HepG2 (cell line): ENCODE measurements at regions not wholly inside any gene's neighbourhood (a gene's known extent, or its start where the extent isn't known, plus 50 kb on each side); places are given as distances from the start of the nearest gene placed in this dataset.

Source experiments
- ATAC-seq: fragments of 200-7000 bp; cut with Tn5 transposase; 3 replicates; pipeline ENCODE4 v1.9.1; 2020; ENCODE audit warnings: mild to moderate bottlenecking, moderate library complexity
- BruUV-seq: library from RNA; stranded (reverse); fragments of 400-500 nt; replicated peaks from 2 replicates; lab custom pipeline; 2021; lab: Mats Ljungman, UMichigan
- CTCF ChIA-PET: fragments of 300-600 bp; formaldehyde crosslinking; extraction: SDS; loops from one replicate; lab custom pipeline; 2021; ENCODE audit warnings: low total read pairs, inconsistent platforms, low intra/inter-chr PET ratio; lab: Yijun Ruan, JAX
- POLR2A ChIA-PET: fragments of 350-600 bp; sonication (Branson Sonifier 250); formaldehyde crosslinking; loops from one replicate; lab custom pipeline; 2020; ENCODE audit warnings: antibody characterized with exemption, inconsistent platforms; lab: Yijun Ruan, JAX
- DNase-seq: peaks from one replicate; pipeline ENCODE4 v3.0.0-alpha.2; 2015; ENCODE audit warnings: low spot score
- FAIRE-seq: peaks from 3 replicates; lab custom pipeline; 2011; peaks lifted over from hg19 to GRCh38; lab: Jason Lieb, UNC
- H2AFZ ChIP-seq: one replicate; pipeline ENCODE4 v1.6.1; 2011; ENCODE audit warnings: low read length, inconsistent platforms
- H3K27ac ChIP-seq: fragments of 300-600 bp; 3 replicates; pipeline ENCODE4 v1.8.0; 2011; ENCODE audit warnings: mixed run types, mild to moderate bottlenecking, mixed read lengths, low read length, inconsistent platforms; ENCODE audit not compliant: insufficient read depth; ENCODE audit errors: extremely low read length
- H3K27me3 ChIP-seq, 2 experiments: fragments of 200-600 bp in 1 of 2; 2 replicates in 1 of 2; 3 replicates in 1 of 2; pipeline versions ENCODE4 v1.6.0 to v1.8.0; 2011; ENCODE audit warnings: low read length in 2 of 2, mild to moderate bottlenecking in 2 of 2, moderate library complexity in 2 of 2, inconsistent platforms in 1 of 2; ENCODE audit not compliant: insufficient read depth in 2 of 2, control insufficient read depth in 1 of 2
- H3K36me3 ChIP-seq, 2 experiments: fragments of 200-600 bp in 1 of 2; replicated peaks in 1 of 2; 2 replicates in 1 of 2; 3 replicates in 1 of 2; pipeline versions ENCODE4 v1.5.1 to v1.8.0; 2011; ENCODE audit warnings: low read length in 2 of 2, inconsistent platforms in 1 of 2; ENCODE audit not compliant: insufficient read depth in 2 of 2, control insufficient read depth in 1 of 2
- H3K4me1 ChIP-seq: 2 replicates; pipeline ENCODE4 v1.5.1; 2012; ENCODE audit warnings: low read length, inconsistent platforms; ENCODE audit not compliant: insufficient read depth
- H3K4me2 ChIP-seq: 2 replicates; pipeline ENCODE4 v1.6.0; 2011; ENCODE audit warnings: low read depth, low read length, inconsistent platforms
- H3K4me3 ChIP-seq, 3 experiments: fragments of 200-600 bp in 1 of 3; sonication (generic), shearing (Covaris generic) in 1 of 3; replicated peaks in 1 of 3; 2 replicates each; pipeline ENCODE4 v1.5.1; 2011 to 2016; ENCODE audit warnings: low read length in 3 of 3, inconsistent platforms in 2 of 3, low read depth in 2 of 3, mild to moderate bottlenecking in 2 of 3, control low read depth in 1 of 3, mixed read lengths in 1 of 3; ENCODE audit not compliant: insufficient read depth in 1 of 3
- H3K79me2 ChIP-seq: one replicate; pipeline ENCODE4 v1.6.1; 2011; ENCODE audit warnings: low read length, inconsistent platforms; ENCODE audit not compliant: insufficient read depth
- H3K9ac ChIP-seq: 2 replicates; pipeline ENCODE4 v1.6.0; 2011; ENCODE audit warnings: mild to moderate bottlenecking, low read depth, low read length, inconsistent platforms; ENCODE audit not compliant: insufficient read depth
- H3K9me3 ChIP-seq: 2 replicates; pipeline ENCODE4 v1.5.1; 2012; ENCODE audit warnings: mild to moderate bottlenecking, low read length
- H4K20me1 ChIP-seq: 2 replicates; pipeline ENCODE4 v1.6.0; 2011; ENCODE audit warnings: inconsistent platforms, mild to moderate bottlenecking, low read length, moderate library complexity; ENCODE audit not compliant: insufficient read depth
- ATF3 ChIP-seq: sonication (generic); formaldehyde crosslinking; IDR thresholded peaks from 2 replicates; pipeline ENCODE4 v1.4.0; 2020; ENCODE audit warnings: missing genetic modification reagents
- ATF7 ChIP-seq, 2 experiments: fragments of 450-650 bp in 1 of 2; sonication (generic) in 1 of 2; formaldehyde crosslinking in 1 of 2; IDR thresholded peaks; 2 replicates each; pipeline versions ENCODE4 v1.4.0 to v1.6.1; 2016 to 2020; ENCODE audit warnings: antibody characterized with exemption in 1 of 2, mild to moderate bottlenecking in 1 of 2, missing genetic modification reagents in 1 of 2
- GRHL1 ChIP-seq: sonication (generic); formaldehyde crosslinking; conservative IDR thresholded peaks from 2 replicates; pipeline ENCODE4 v1.8.0; 2022; ENCODE audit warnings: missing genetic modification reagents
- HNRNPLL ChIP-seq: fragments of 200-400 bp; formaldehyde crosslinking; IDR thresholded peaks from 2 replicates; pipeline ENCODE4 v1.6.1; 2017; ENCODE audit warnings: mild to moderate bottlenecking, low read depth, low read length; ENCODE audit not compliant: poor library complexity, severe bottlenecking
- KIAA2018 ChIP-seq: sonication (generic); formaldehyde crosslinking; IDR thresholded peaks from 2 replicates; pipeline ENCODE4 v1.5.0; 2020; ENCODE audit warnings: mild to moderate bottlenecking, missing genetic modification reagents, borderline replicate concordance
- WGBS: methylation state at CpG from one replicate; pipeline ENCODE4 v1.1.6; 2017; ENCODE audit warnings: low lambda C conversion rate; 5-methylcytosine and 5-hydroxymethylcytosine counted together
- in situ Hi-C: cut with HindIII; loops from 2 replicates; pipeline ENCODE4 v1.10.0; 2017; ENCODE audit warnings: low pct_unique_long_range_greater_than_20kb; ENCODE audit not compliant: extremely low pct_ligation_motif_present
- intact Hi-C: fragments of 100-400 bp; cut with micrococcal nuclease; formaldehyde crosslinking; loops from one replicate; pipeline ENCODE4 v1.10.0; 2022; ENCODE audit not compliant: unreplicated experiment

GRCh38 chr6:133016631-133017030 lies 202.3 kb downstream of the RPS12 start (continued):
- TF ChIP-seq ATF3 (CRISPR knock-in tag) = no peak

GRCh38 chr6:133017581-133017980 lies 203.2 kb downstream of the RPS12 start:
- Histone ChIP-seq H3K27ac (no peak overlapping the region), H4K20me1 (no peaks in the 10 kb centered on the region), H3K79me2 (no peaks in the 10 kb centered on the region), H3K9ac (no peak overlapping the region), H3K4me3 (no peak overlapping the region), H3K27me3 (peaks cover 0 to 1% of the 10 kb centered on the region in 2 experiments; a peak in 2 of 5 replicates), H3K4me1 (no peaks in the 10 kb centered on the region), H3K36me3 (no peaks in the 10 kb centered on the region), H3K9me3 (no peaks in the 10 kb centered on the region), H3K4me2 (no peak overlapping the region), H2AFZ (no peak overlapping the region)
- in situ Hi-C loops (no loop called here), intact Hi-C loops (no loop called here)
- WGBS = 2% methylated on average over 5 of the region's 5 CpGs
- TF ChIP-seq GRHL1 (CRISPR knock-in tag) (no peak), HNRNPLL (no peak), ATF7 (IDR thresholded peaks at IDR 0.05) (peak; percentile 44), ATF7 (CRISPR knock-in tag; IDR thresholded peaks at IDR 0.05) (no peak), KIAA2018 (no peak)
- no peak for ATAC-seq
- DNase-seq = no peak
- BruUV-seq = no TSS peak
- POLR2A ChIA-PET = interaction anchor here (1.0 kb wide), 1 partner anchor 17 kb away, joined by 4 read pairs; no protein-coding TSS in a partner anchor
- no peak for FAIRE-seq
- CTCF ChIA-PET = no interaction called here
